ENCODE measurements at regions not wholly inside any gene's neighbourhood (a gene's known extent, or its start where the extent isn't known, plus 50 kb on each side); places are given as distances from the start of the nearest gene placed in this dataset.
"Not testable (repeated sequence)": the region's sequence is repeated elsewhere in the genome, so short reads cannot be mapped to it uniquely, and the experiment has no call there.

GRCh38 chr5:124536333-124536732 is 210.1 kb downstream of the ZNF608 start:
- no peak for DNase-seq (ENCODE audit: low spot score in 2 of 2, unreplicated experiment in 2 of 2)
- Mint-ChIP-seq H3K27me3 (ENCODE audit: low read depth) (no peaks in the 10 kb centered on the region), H3K36me3 (no peaks in the 10 kb centered on the region), H3K4me1 (peaks cover 2% of the 10 kb centered on the region), H3K27ac (no peak overlapping the region), H3K9me3 (peaks cover 10% of the 10 kb centered on the region), H3K4me3 (no peak overlapping the region)
- no peak for TF ChIP-seq CTCF (IDR thresholded peaks at IDR 0.05; ENCODE audit: unreplicated experiment)

DNA sequence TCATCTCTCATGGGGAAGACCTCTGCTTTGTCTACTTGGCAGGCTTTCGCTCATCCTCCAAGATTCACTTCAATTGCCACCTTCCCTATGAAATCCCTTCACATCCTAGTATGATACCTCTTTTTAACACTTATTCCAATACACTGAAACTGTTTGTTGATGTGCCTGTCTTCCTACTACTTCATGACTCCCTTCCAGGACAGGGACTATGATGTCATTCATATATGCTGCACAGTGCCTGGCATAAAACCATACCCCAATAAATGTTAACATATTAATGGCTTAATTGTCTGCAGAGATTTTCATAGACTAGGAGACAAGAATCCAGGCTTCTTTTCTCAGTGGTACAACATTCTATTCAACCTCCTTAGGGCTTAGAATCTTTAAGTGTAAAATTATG is 215.5 kb downstream of the ZNF608 start:
- H3K4me3 Mint-ChIP-seq = no peak overlapping the region
- no peak overlapping the region for H3K27ac Mint-ChIP-seq
- H3K4me1 Mint-ChIP-seq = peaks cover 4% of the 10 kb centered on the region
- H3K9me3 Mint-ChIP-seq = peaks cover 13% of the 10 kb centered on the region
- DNase-seq (ENCODE audit: low spot score in 2 of 2, unreplicated experiment in 2 of 2) = no peak
- H3K36me3 Mint-ChIP-seq = no peaks in the 10 kb centered on the region
- TF ChIP-seq CTCF (IDR thresholded peaks at IDR 0.05; ENCODE audit: unreplicated experiment) = no peak
- H3K27me3 Mint-ChIP-seq (ENCODE audit: low read depth) = no peaks in the 10 kb centered on the region

DNA sequence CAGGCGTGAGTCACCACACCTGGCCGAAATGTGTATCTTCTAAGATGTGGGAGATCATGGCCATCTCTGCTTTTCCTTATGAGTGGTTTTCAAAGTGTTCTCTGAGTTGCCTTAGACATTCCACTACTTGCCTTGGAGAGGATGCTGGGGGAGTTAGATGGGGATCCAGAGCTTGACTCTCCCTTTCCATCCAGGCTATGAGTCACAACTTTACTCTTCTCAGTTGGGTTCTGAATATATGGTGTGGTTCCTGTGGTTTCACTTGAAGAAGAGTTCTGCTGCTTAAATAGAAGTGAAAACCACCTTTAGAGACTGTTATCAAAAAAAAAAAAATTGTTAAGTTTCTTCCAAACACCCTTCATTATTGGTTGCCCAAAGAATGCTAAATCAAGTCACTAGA is 217.6 kb downstream of the ZNF608 start:
- no peak for TF ChIP-seq CTCF (IDR thresholded peaks at IDR 0.05; ENCODE audit: unreplicated experiment)

GRCh38 chr5:124527220-124527991 is 219.0 kb downstream of the ZNF608 start:
- Mint-ChIP-seq H3K4me3 (no peak overlapping the region), H3K36me3 (no peaks in the 10 kb centered on the region), H3K27me3 (ENCODE audit: low read depth) (no peaks in the 10 kb centered on the region), H3K9me3 (peaks cover 9% of the 10 kb centered on the region), H3K27ac (no peak overlapping the region), H3K4me1 (peaks cover 4% of the 10 kb centered on the region)
- TF ChIP-seq CTCF (IDR thresholded peaks at IDR 0.05; ENCODE audit: unreplicated experiment) = no peak
- DNase-seq (ENCODE audit: low spot score in 2 of 2, unreplicated experiment in 2 of 2) = no peak

More for the DNA sequence above, 217.6 kb downstream of the ZNF608 start:
- no peaks in the 10 kb centered on the region for H3K36me3 Mint-ChIP-seq
- H3K27ac Mint-ChIP-seq = no peak overlapping the region
- H3K27me3 Mint-ChIP-seq (ENCODE audit: low read depth) = no peaks in the 10 kb centered on the region
- no peak overlapping the region for H3K4me3 Mint-ChIP-seq
- peaks cover 18% of the 10 kb centered on the region for H3K9me3 Mint-ChIP-seq
- DNase-seq (ENCODE audit: low spot score in 2 of 2, unreplicated experiment in 2 of 2) = no peak
- H3K4me1 Mint-ChIP-seq = peaks cover 4% of the 10 kb centered on the region

DNA sequence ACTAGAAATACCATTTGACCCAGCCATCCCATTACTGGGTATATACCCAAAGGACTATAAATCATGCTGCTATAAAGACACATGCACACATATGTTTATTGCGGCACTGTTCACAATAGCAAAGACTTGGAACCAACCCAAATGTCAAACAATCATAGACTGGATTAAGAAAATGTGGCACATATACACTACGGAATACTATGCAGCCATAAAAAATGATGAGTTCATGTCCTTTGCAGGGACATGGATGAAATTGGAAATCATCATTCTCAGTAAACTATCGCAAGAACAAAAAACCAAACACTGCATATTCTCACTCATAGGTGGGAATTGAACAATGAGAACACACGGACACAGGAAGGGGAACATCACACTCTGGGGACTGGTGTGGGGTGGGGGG is 220.4 kb downstream of the ZNF608 start:
- not testable (repeated sequence) for H3K36me3 Mint-ChIP-seq, H3K27ac Mint-ChIP-seq, H3K4me3 Mint-ChIP-seq

GRCh38 chr5:124524552-124525232 is 221.7 kb downstream of the ZNF608 start:
- no peaks in the 10 kb centered on the region for H3K27me3 Mint-ChIP-seq (ENCODE audit: low read depth)
- H3K4me3 Mint-ChIP-seq = no peak overlapping the region
- TF ChIP-seq CTCF (IDR thresholded peaks at IDR 0.05; ENCODE audit: unreplicated experiment) = no peak
- H3K9me3 Mint-ChIP-seq = peaks cover 9% of the 10 kb centered on the region
- no peaks in the 10 kb centered on the region for H3K36me3 Mint-ChIP-seq
- peaks cover 5% of the 10 kb centered on the region for H3K4me1 Mint-ChIP-seq
- no peak for DNase-seq (ENCODE audit: low spot score in 2 of 2, unreplicated experiment in 2 of 2)
- no peak overlapping the region for H3K27ac Mint-ChIP-seq

More for the DNA sequence above, 220.4 kb downstream of the ZNF608 start:
- H3K4me1 Mint-ChIP-seq; H3K9me3 Mint-ChIP-seq; H3K27me3 Mint-ChIP-seq (ENCODE audit: low read depth); DNase-seq (ENCODE audit: low spot score in 2 of 2, unreplicated experiment in 2 of 2): not testable (repeated sequence)
